ENCODE measurements at regions not wholly inside any gene's neighbourhood (a gene's known extent, or its start where the extent isn't known, plus 50 kb on each side); places are given as distances from the start of the nearest gene placed in this dataset.

- no peak for TF ChIP-seq CTCF (conservative IDR thresholded peaks at IDR 0.05; ENCODE audit: low read depth, low read length)
- TF ChIP-seq RCOR1 (IDR thresholded peaks at IDR 0.05; ENCODE audit: insufficient replicate concordance, low read length), result no peak
- no peak for TF ChIP-seq POLR2A (IDR thresholded peaks at IDR 0.05; ENCODE audit: low read depth, low read length)
- TF ChIP-seq, protein P1, sequence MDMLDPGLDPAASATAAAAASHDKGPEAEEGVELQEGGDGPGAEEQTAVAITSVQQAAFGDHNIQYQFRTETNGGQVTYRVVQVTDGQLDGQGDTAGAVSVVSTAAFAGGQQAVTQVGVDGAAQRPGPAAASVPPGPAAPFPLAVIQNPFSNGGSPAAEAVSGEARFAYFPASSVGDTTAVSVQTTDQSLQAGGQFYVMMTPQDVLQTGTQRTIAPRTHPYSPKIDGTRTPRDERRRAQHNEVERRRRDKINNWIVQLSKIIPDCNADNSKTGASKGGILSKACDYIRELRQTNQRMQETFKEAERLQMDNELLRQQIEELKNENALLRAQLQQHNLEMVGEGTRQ (IDR thresholded peaks at IDR 0.05; ENCODE audit: low read depth, low read length), result no peak
- TF ChIP-seq FOS (IDR thresholded peaks at IDR 0.05; ENCODE audit: low read depth, low read length), result no peak
- TF ChIP-seq, protein P2, sequence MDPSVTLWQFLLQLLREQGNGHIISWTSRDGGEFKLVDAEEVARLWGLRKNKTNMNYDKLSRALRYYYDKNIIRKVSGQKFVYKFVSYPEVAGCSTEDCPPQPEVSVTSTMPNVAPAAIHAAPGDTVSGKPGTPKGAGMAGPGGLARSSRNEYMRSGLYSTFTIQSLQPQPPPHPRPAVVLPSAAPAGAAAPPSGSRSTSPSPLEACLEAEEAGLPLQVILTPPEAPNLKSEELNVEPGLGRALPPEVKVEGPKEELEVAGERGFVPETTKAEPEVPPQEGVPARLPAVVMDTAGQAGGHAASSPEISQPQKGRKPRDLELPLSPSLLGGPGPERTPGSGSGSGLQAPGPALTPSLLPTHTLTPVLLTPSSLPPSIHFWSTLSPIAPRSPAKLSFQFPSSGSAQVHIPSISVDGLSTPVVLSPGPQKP (IDR thresholded peaks at IDR 0.05; ENCODE audit: borderline replicate concordance, low read depth, low read length), result no peak
- no peak for TF ChIP-seq RAD21 (IDR thresholded peaks at IDR 0.05; ENCODE audit: low read length)
- TF ChIP-seq SMC3 (IDR thresholded peaks at IDR 0.05; ENCODE audit: low read depth, low read length), result no peak
- no peak for TF ChIP-seq CEBPB (IDR thresholded peaks at IDR 0.05; ENCODE audit: low read depth, low read length)
- no peak for TF ChIP-seq MAZ (IDR thresholded peaks at IDR 0.05; ENCODE audit: borderline replicate concordance, low read depth, low read length)
- no peak for TF ChIP-seq RFX5 (IDR thresholded peaks at IDR 0.05; ENCODE audit: low read depth, low read length)
- no peak for TF ChIP-seq CHD1 (IDR thresholded peaks at IDR 0.05; ENCODE audit: low read depth, low read length)
- TF ChIP-seq NFE2L2 (IDR thresholded peaks at IDR 0.05; ENCODE audit: low read depth, low read length), result no peak
- no peak for TF ChIP-seq MXI1 (IDR thresholded peaks at IDR 0.05; ENCODE audit: borderline replicate concordance, low read depth, low read length)
Observed at GRCh38 chr13:21833921-21834320, 163.0 kb downstream of the FGF9 start.
